HepG2 (cell line): ENCODE measurements at regions not wholly inside any gene's neighbourhood (a gene's known extent, or its start where the extent isn't known, plus 50 kb on each side); places are given as distances from the start of the nearest gene placed in this dataset.

ENCODE experiments used
- ATAC-seq: fragments of 200-7000 bp; cut with Tn5 transposase; 3 replicates; pipeline ENCODE4 v1.9.1; 2020; ENCODE audit warnings: mild to moderate bottlenecking, moderate library complexity
- BruUV-seq: library from RNA; stranded (reverse); fragments of 400-500 nt; replicated peaks from 2 replicates; lab custom pipeline; 2021; lab: Mats Ljungman, UMichigan
- CTCF ChIA-PET: fragments of 300-600 bp; formaldehyde crosslinking; extraction: SDS; loops from one replicate; lab custom pipeline; 2021; ENCODE audit warnings: low total read pairs, inconsistent platforms, low intra/inter-chr PET ratio; lab: Yijun Ruan, JAX
- POLR2A ChIA-PET: fragments of 350-600 bp; sonication (Branson Sonifier 250); formaldehyde crosslinking; loops from one replicate; lab custom pipeline; 2020; ENCODE audit warnings: antibody characterized with exemption, inconsistent platforms; lab: Yijun Ruan, JAX
- DNase-seq: peaks from one replicate; pipeline ENCODE4 v3.0.0-alpha.2; 2015; ENCODE audit warnings: low spot score
- FAIRE-seq: peaks from 3 replicates; lab custom pipeline; 2011; peaks lifted over from hg19 to GRCh38; lab: Jason Lieb, UNC
- H2AFZ ChIP-seq: one replicate; pipeline ENCODE4 v1.6.1; 2011; ENCODE audit warnings: low read length, inconsistent platforms
- H3K27ac ChIP-seq: fragments of 300-600 bp; 3 replicates; pipeline ENCODE4 v1.8.0; 2011; ENCODE audit warnings: mixed run types, mild to moderate bottlenecking, mixed read lengths, low read length, inconsistent platforms; ENCODE audit not compliant: insufficient read depth; ENCODE audit errors: extremely low read length
- H3K27me3 ChIP-seq, 2 experiments: fragments of 200-600 bp in 1 of 2; 2 replicates in 1 of 2; 3 replicates in 1 of 2; pipeline versions ENCODE4 v1.6.0 to v1.8.0; 2011; ENCODE audit warnings: low read length in 2 of 2, mild to moderate bottlenecking in 2 of 2, moderate library complexity in 2 of 2, inconsistent platforms in 1 of 2; ENCODE audit not compliant: insufficient read depth in 2 of 2, control insufficient read depth in 1 of 2
- H3K36me3 ChIP-seq, 2 experiments: fragments of 200-600 bp in 1 of 2; replicated peaks in 1 of 2; 2 replicates in 1 of 2; 3 replicates in 1 of 2; pipeline versions ENCODE4 v1.5.1 to v1.8.0; 2011; ENCODE audit warnings: low read length in 2 of 2, inconsistent platforms in 1 of 2; ENCODE audit not compliant: insufficient read depth in 2 of 2, control insufficient read depth in 1 of 2
- H3K4me1 ChIP-seq: 2 replicates; pipeline ENCODE4 v1.5.1; 2012; ENCODE audit warnings: low read length, inconsistent platforms; ENCODE audit not compliant: insufficient read depth
- H3K4me2 ChIP-seq: 2 replicates; pipeline ENCODE4 v1.6.0; 2011; ENCODE audit warnings: low read depth, low read length, inconsistent platforms
- H3K4me3 ChIP-seq, 3 experiments: fragments of 200-600 bp in 1 of 3; sonication (generic), shearing (Covaris generic) in 1 of 3; replicated peaks in 1 of 3; 2 replicates each; pipeline ENCODE4 v1.5.1; 2011 to 2016; ENCODE audit warnings: low read length in 3 of 3, inconsistent platforms in 2 of 3, low read depth in 2 of 3, mild to moderate bottlenecking in 2 of 3, control low read depth in 1 of 3, mixed read lengths in 1 of 3; ENCODE audit not compliant: insufficient read depth in 1 of 3
- H3K79me2 ChIP-seq: one replicate; pipeline ENCODE4 v1.6.1; 2011; ENCODE audit warnings: low read length, inconsistent platforms; ENCODE audit not compliant: insufficient read depth
- H3K9ac ChIP-seq: 2 replicates; pipeline ENCODE4 v1.6.0; 2011; ENCODE audit warnings: mild to moderate bottlenecking, low read depth, low read length, inconsistent platforms; ENCODE audit not compliant: insufficient read depth
- H3K9me3 ChIP-seq: 2 replicates; pipeline ENCODE4 v1.5.1; 2012; ENCODE audit warnings: mild to moderate bottlenecking, low read length
- H4K20me1 ChIP-seq: 2 replicates; pipeline ENCODE4 v1.6.0; 2011; ENCODE audit warnings: inconsistent platforms, mild to moderate bottlenecking, low read length, moderate library complexity; ENCODE audit not compliant: insufficient read depth
- EHMT2 ChIP-seq: fragments of 200-600 bp; sonication (generic); IDR thresholded peaks from 2 replicates; pipeline ENCODE4 v1.7.0; 2017; ENCODE audit warnings: antibody characterized with exemption, low read depth, low read length, borderline replicate concordance
- GATAD2A ChIP-seq: IDR thresholded peaks from 2 replicates; pipeline ENCODE4 v1.6.1; 2016
- MNT ChIP-seq: fragments of 450-650 bp; IDR thresholded peaks from 2 replicates; pipeline ENCODE4 v1.6.1; 2016
- NAIF1 ChIP-seq: sonication (generic); formaldehyde crosslinking; IDR thresholded peaks from 2 replicates; pipeline ENCODE4 v1.5.0; 2020; ENCODE audit warnings: mild to moderate bottlenecking, missing genetic modification reagents, borderline replicate concordance
- NRL ChIP-seq: sonication (generic); formaldehyde crosslinking; IDR thresholded peaks from 2 replicates; pipeline ENCODE4 v1.5.0; 2020; ENCODE audit warnings: missing genetic modification reagents, mild to moderate bottlenecking, moderate library complexity, borderline replicate concordance
- POLR2G ChIP-seq: fragments of 200-400 bp; formaldehyde crosslinking; IDR thresholded peaks from 2 replicates; pipeline ENCODE4 v1.6.1; 2018; ENCODE audit warnings: mild to moderate bottlenecking, low read depth, low read length, moderate library complexity
- RNF2 ChIP-seq: fragments of 450-650 bp; conservative IDR thresholded peaks from 2 replicates; pipeline ENCODE4 v1.6.1; 2016; ENCODE audit warnings: low read depth
- RORA ChIP-seq: sonication (generic); formaldehyde crosslinking; IDR thresholded peaks from 2 replicates; pipeline ENCODE4 v1.5.0; 2020; ENCODE audit warnings: mild to moderate bottlenecking, missing genetic modification reagents, moderate library complexity
- SP2 ChIP-seq: sonication (generic); formaldehyde crosslinking; IDR thresholded peaks from 2 replicates; pipeline ENCODE4 v1.5.1; 2020; ENCODE audit warnings: mild to moderate bottlenecking, missing genetic modification reagents
- TSC22D2 ChIP-seq: sonication (generic); formaldehyde crosslinking; IDR thresholded peaks from 2 replicates; pipeline ENCODE4 v1.5.1; 2020; ENCODE audit warnings: missing genetic modification reagents, mild to moderate bottlenecking, borderline replicate concordance
- ZNF367 ChIP-seq: sonication (generic); formaldehyde crosslinking; IDR thresholded peaks from 2 replicates; pipeline ENCODE4 v1.4.0; 2020; ENCODE audit warnings: missing genetic modification reagents, borderline replicate concordance
- WGBS: methylation state at CpG from one replicate; pipeline ENCODE4 v1.1.6; 2017; ENCODE audit warnings: low lambda C conversion rate; 5-methylcytosine and 5-hydroxymethylcytosine counted together
- in situ Hi-C: cut with HindIII; loops from 2 replicates; pipeline ENCODE4 v1.10.0; 2017; ENCODE audit warnings: low pct_unique_long_range_greater_than_20kb; ENCODE audit not compliant: extremely low pct_ligation_motif_present
- intact Hi-C: fragments of 100-400 bp; cut with micrococcal nuclease; formaldehyde crosslinking; loops from one replicate; pipeline ENCODE4 v1.10.0; 2022; ENCODE audit not compliant: unreplicated experiment
- TF ChIP-seq, protein P1 (sequence below): sonication (generic); IDR thresholded peaks from 2 replicates; pipeline ENCODE4 v1.6.1; 2016; ENCODE audit warnings: low read depth, borderline replicate concordance

DNA sequence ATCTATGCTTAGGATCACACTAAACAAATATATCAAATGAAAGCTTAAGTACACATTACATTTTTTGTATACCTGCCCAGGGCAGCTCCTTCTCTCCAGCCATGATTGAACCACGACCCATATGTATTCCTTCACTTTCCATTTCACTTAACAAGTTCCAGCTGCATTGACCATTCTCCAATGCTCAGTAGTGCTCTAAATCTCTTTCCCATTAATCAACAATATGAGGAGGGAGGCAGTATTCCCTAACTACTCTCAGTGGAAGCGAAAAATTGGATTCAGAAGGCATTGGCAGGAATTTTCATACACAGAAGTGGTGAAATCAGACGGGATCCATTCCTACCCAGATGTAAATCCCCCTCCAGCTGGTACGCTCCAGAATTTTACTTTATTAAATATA is 372.0 kb upstream of the LUZP2 start:
- H3K4me1 ChIP-seq = no peaks in the 10 kb centered on the region
- TF ChIP-seq, protein P1, sequence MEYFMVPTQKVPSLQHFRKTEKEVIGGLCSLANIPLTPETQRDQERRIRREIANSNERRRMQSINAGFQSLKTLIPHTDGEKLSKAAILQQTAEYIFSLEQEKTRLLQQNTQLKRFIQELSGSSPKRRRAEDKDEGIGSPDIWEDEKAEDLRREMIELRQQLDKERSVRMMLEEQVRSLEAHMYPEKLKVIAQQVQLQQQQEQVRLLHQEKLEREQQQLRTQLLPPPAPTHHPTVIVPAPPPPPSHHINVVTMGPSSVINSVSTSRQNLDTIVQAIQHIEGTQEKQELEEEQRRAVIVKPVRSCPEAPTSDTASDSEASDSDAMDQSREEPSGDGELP = no peak
- TF ChIP-seq GATAD2A = no peak
- TF ChIP-seq POLR2G = no peak
- no peak for TF ChIP-seq ZNF367 (CRISPR knock-in tag)
- TF ChIP-seq SP2 (CRISPR knock-in tag) = no peak
- TF ChIP-seq NAIF1 (CRISPR knock-in tag) = no peak
- TF ChIP-seq TSC22D2 (CRISPR knock-in tag) = no peak
- TF ChIP-seq NRL (CRISPR knock-in tag) = no peak
- TF ChIP-seq EHMT2 = no peak
- no peak for TF ChIP-seq RNF2
- no peak for TF ChIP-seq RORA
- no peak for TF ChIP-seq MNT
- no peaks in the 10 kb centered on the region for H3K9me3 ChIP-seq
- POLR2A ChIA-PET = no interaction called here
- no peak overlapping the region for H3K4me3 ChIP-seq
- FAIRE-seq (no peak), DNase-seq (no peak), ATAC-seq (no peak)
- no peaks in the 10 kb centered on the region for H3K36me3 ChIP-seq
- BruUV-seq = no TSS peak
- CTCF ChIA-PET = no interaction called here
- H3K79me2 ChIP-seq = no peaks in the 10 kb centered on the region
- H3K4me2 ChIP-seq = no peak overlapping the region
- no peak overlapping the region for H3K9ac ChIP-seq
- WGBS = 5% methylated on average over 4 of the region's 4 CpGs
- H2AFZ ChIP-seq = no peak overlapping the region
- in situ Hi-C loops = no loop called here
- no peaks in the 10 kb centered on the region for H3K27me3 ChIP-seq
- intact Hi-C loops = no loop called here
- H3K27ac ChIP-seq = no peak overlapping the region
- no peaks in the 10 kb centered on the region for H4K20me1 ChIP-seq
